ENCODE measurements at regions not wholly inside any gene's neighbourhood (a gene's known extent, or its start where the extent isn't known, plus 50 kb on each side); places are given as distances from the start of the nearest gene placed in this dataset.

DNA sequence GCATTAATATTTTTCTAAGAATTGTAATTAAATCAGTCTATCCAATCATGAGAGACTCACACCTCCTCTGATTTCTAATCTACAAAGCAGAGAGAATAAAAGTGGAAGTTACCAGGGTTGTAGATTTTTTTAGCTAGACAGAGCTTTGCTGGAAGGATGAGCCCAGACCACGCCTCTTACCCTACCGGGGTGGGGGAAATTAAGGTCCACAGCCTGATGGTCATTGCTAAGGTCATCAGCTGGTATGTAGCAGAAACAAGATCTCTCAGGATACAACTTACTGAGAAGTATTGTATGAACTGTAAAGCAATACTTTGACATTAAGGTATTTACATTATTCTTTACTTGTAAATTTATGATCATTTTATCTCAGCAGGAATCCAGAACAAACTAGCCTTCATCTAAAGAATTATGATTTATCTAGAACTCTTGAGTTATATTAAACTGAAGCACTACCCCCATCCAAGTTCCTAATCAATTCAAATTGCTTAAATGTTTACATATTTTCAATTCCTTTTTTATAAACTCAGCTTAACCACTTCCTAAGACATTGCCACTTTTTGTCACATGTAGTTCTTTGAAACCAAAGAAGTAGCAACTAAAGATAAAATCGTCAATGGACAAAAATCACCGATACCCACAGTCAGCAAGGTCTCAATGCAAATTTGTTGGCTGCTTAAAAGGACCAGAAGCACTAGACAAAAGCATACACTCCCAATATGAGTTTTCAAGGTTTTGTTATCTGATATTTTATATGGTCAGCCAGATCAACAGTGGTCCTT, 225.8 kb upstream of the DAPK1 start:
- TF ChIP-seq, protein P1, sequence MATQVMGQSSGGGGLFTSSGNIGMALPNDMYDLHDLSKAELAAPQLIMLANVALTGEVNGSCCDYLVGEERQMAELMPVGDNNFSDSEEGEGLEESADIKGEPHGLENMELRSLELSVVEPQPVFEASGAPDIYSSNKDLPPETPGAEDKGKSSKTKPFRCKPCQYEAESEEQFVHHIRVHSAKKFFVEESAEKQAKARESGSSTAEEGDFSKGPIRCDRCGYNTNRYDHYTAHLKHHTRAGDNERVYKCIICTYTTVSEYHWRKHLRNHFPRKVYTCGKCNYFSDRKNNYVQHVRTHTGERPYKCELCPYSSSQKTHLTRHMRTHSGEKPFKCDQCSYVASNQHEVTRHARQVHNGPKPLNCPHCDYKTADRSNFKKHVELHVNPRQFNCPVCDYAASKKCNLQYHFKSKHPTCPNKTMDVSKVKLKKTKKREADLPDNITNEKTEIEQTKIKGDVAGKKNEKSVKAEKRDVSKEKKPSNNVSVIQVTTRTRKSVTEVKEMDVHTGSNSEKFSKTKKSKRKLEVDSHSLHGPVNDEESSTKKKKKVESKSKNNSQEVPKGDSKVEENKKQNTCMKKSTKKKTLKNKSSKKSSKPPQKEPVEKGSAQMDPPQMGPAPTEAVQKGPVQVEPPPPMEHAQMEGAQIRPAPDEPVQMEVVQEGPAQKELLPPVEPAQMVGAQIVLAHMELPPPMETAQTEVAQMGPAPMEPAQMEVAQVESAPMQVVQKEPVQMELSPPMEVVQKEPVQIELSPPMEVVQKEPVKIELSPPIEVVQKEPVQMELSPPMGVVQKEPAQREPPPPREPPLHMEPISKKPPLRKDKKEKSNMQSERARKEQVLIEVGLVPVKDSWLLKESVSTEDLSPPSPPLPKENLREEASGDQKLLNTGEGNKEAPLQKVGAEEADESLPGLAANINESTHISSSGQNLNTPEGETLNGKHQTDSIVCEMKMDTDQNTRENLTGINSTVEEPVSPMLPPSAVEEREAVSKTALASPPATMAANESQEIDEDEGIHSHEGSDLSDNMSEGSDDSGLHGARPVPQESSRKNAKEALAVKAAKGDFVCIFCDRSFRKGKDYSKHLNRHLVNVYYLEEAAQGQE (IDR thresholded peaks at IDR 0.05; ENCODE audit: insufficient read depth in 1 of 2, low read depth in 2 of 2, low read length in 2 of 2), result no peak
- TF ChIP-seq POLR2AphosphoS5 (IDR thresholded peaks at IDR 0.05; ENCODE audit: low read depth, low read length), result no peak
- no peak for TF ChIP-seq SIN3A (IDR thresholded peaks at IDR 0.05; ENCODE audit: borderline replicate concordance, insufficient read depth, low read length)
- no peak for TF ChIP-seq TAF1 (IDR thresholded peaks at IDR 0.05; ENCODE audit: borderline replicate concordance, insufficient read depth, low read length)
- no peak for TF ChIP-seq FOXP2 (optimal IDR thresholded peaks at IDR 0.05; ENCODE audit: borderline replicate concordance, extremely low read depth, extremely low read length, insufficient read depth)

DNA sequence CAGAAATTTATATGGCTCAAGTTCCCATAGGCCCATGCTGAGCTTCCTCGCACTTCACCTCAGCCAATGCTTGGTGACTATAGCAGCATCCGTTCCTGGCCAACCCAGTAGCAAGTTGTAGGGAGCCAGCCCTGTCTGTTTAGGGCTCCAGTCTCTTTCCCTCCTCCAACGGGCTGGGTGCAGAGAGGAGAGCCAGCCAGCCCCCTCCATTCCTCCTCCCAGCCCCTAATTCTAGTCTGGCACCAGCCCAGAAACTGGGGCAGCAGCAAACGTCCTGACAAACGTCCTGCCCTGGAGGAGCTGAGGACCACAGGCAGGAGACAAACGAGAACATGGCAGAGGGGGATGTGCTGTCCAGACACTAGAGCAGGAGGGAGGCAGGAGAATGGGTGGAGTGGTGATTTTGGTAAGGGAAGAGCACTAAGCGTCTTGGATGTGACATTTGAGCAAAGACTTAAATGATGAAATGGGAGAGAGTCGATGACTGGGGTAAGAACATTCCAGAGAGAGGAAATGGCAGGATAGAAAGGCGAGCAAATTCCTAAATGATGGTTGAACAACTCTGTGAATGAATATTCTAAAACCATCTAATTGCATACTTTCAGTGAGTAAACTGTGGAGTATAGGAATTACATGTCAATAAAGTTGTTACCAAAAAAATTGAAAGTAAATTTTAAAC, 222.5 kb upstream of the DAPK1 start:
- TF ChIP-seq SIN3A (IDR thresholded peaks at IDR 0.05; ENCODE audit: borderline replicate concordance, insufficient read depth, low read length) (no peak), POLR2AphosphoS5 (IDR thresholded peaks at IDR 0.05; ENCODE audit: low read depth, low read length) (no peak), TAF1 (IDR thresholded peaks at IDR 0.05; ENCODE audit: borderline replicate concordance, insufficient read depth, low read length) (no peak), FOXP2 (optimal IDR thresholded peaks at IDR 0.05; ENCODE audit: borderline replicate concordance, extremely low read depth, extremely low read length, insufficient read depth) (no peak)
- TF ChIP-seq, protein P1 (IDR thresholded peaks at IDR 0.05; ENCODE audit: insufficient read depth in 1 of 2, low read depth in 2 of 2, low read length in 2 of 2), result no peak

DNA sequence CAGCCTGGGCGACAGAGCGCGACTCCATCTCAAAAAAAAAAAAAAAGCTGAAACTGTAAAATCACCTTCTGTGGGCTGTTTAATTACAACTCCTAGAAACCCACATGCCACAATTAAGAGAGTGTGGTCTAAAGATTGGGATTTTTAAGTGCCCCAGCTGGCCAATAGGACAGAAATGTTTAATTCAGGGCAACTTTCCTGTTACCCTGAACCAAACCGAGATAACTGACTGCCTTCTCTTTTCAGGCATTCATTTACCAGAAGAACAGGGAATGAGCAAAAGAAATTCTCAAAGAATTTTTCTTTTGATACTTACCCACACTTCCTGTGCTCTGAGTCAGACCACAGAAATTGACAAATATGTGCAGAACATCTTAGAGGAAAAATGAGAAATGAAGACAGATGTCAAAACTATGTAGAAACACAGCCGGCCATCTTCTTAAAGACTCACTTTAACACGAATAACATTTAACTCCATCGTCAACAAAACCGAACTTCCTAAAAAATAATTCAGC, 221.3 kb upstream of the DAPK1 start:
- no peak for TF ChIP-seq SIN3A (IDR thresholded peaks at IDR 0.05; ENCODE audit: borderline replicate concordance, insufficient read depth, low read length)
- no peak for TF ChIP-seq FOXP2 (optimal IDR thresholded peaks at IDR 0.05; ENCODE audit: borderline replicate concordance, extremely low read depth, extremely low read length, insufficient read depth)
- TF ChIP-seq, protein P1 (IDR thresholded peaks at IDR 0.05; ENCODE audit: insufficient read depth in 1 of 2, low read depth in 2 of 2, low read length in 2 of 2), result no peak
- no peak for TF ChIP-seq POLR2AphosphoS5 (IDR thresholded peaks at IDR 0.05; ENCODE audit: low read depth, low read length)
- no peak for TF ChIP-seq TAF1 (IDR thresholded peaks at IDR 0.05; ENCODE audit: borderline replicate concordance, insufficient read depth, low read length)

DNA sequence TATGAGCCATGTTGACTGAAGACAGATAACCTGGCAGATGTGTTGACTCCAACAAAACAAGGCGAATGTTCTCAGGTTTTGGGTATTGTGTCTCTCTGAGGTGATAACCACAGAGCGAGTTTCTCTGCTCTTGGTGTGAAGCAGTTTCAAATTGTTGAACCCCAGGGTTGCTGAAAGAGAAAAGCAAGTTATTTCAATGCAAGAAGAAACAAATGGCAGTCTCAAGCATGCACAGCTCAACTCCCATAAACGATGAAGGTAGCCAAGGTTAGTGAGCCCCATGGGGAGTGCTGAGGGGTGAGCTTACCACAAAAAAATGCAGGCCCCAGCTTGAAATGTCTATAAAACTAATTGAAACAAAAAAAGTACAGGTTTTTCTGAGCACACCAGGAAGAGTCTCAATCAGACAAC, 220.8 kb upstream of the DAPK1 start:
- no peak for TF ChIP-seq POLR2AphosphoS5 (IDR thresholded peaks at IDR 0.05; ENCODE audit: low read depth, low read length)

DNA sequence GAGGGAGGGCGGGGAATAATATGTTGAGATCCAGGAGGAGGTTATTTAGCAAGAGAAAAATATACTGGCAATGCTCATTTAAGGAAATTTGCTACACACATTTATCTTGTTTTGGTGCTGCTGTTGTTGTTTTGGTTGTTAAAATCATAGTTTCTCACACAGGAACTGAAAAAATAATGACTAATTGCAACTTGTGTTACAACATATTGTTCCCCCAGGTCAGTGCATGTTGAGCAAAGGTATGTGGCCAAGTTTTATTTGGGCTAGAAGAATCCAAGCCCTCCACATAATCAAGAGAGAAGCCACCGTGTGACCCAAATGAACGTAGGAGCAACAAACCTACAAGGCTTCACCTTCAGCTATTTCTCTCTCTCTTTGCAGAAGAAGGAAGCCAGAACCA, 220.3 kb upstream of the DAPK1 start:
- no peak for TF ChIP-seq POLR2AphosphoS5 (IDR thresholded peaks at IDR 0.05; ENCODE audit: low read depth, low read length)
- no peak for TF ChIP-seq TAF1 (IDR thresholded peaks at IDR 0.05; ENCODE audit: borderline replicate concordance, insufficient read depth, low read length)
- TF ChIP-seq SIN3A (IDR thresholded peaks at IDR 0.05; ENCODE audit: borderline replicate concordance, insufficient read depth, low read length), result no peak
- TF ChIP-seq, protein P1 (IDR thresholded peaks at IDR 0.05; ENCODE audit: insufficient read depth in 1 of 2, low read depth in 2 of 2, low read length in 2 of 2), result no peak
- no peak for TF ChIP-seq FOXP2 (optimal IDR thresholded peaks at IDR 0.05; ENCODE audit: borderline replicate concordance, extremely low read depth, extremely low read length, insufficient read depth)

Measured in PFSK-1 (cell line).